Panc1 (cell line): ENCODE measurements at regions not wholly inside any gene's neighbourhood (a gene's known extent, or its start where the extent isn't known, plus 50 kb on each side); places are given as distances from the start of the nearest gene placed in this dataset.

Experiments used
- ATAC-seq: fragments of 200-7000 bp; cut with Tn5 transposase; 2 replicates; pipeline ENCODE4 v1.9.1; 2020; ENCODE audit warnings: mild to moderate bottlenecking, moderate library complexity
- BruUV-seq: library from RNA; stranded (reverse); fragments of 400-500 nt; replicated peaks from 2 replicates; lab custom pipeline; 2021; lab: Mats Ljungman, UMichigan
- CTCF ChIA-PET: fragments of 300-600 bp; sonication (Branson Sonifier 250); formaldehyde crosslinking; loops from one replicate; lab custom pipeline; 2022; ENCODE audit warnings: antibody characterized with exemption; lab: Charles Lee
- POLR2A ChIA-PET: fragments of 300-600 bp; sonication (Branson Sonifier 250); formaldehyde crosslinking; loops from one replicate; lab custom pipeline; 2022; ENCODE audit warnings: antibody characterized with exemption; lab: Charles Lee
- DNase-seq: peaks from one replicate; pipeline ENCODE4 v3.0.0-alpha.2; 2010; ENCODE audit warnings: low read depth, low spot score
- H3K27ac ChIP-seq: 2 replicates; pipeline ENCODE4 v1.5.1; 2011; ENCODE audit warnings: mild to moderate bottlenecking, low read length, inconsistent platforms
- H3K27me3 ChIP-seq: fragments of 200-500 bp; sonication (Bioruptor generic); 2 replicates; pipeline ENCODE4 v1.6.0; 2014; ENCODE audit warnings: low read length, inconsistent platforms; ENCODE audit not compliant: control insufficient read depth, insufficient read depth
- H3K36me3 ChIP-seq: fragments of 200-500 bp; sonication (Bioruptor generic); 2 replicates; pipeline ENCODE4 v1.5.1; 2014; ENCODE audit warnings: inconsistent platforms, mild to moderate bottlenecking, low read length, moderate library complexity; ENCODE audit not compliant: control insufficient read depth, insufficient read depth
- H3K4me1 ChIP-seq: 2 replicates; pipeline ENCODE4 v1.5.1; 2011; ENCODE audit warnings: inconsistent platforms, mild to moderate bottlenecking, low read length, moderate library complexity; ENCODE audit not compliant: control insufficient read depth, insufficient read depth
- H3K4me3 ChIP-seq, 2 experiments: 2 replicates each; pipeline ENCODE4 v1.5.1; 2011 to 2012; ENCODE audit warnings: low read depth in 2 of 2, low read length in 2 of 2, mild to moderate bottlenecking in 2 of 2, inconsistent platforms in 1 of 2, moderate library complexity in 1 of 2
- H3K9me3 ChIP-seq: fragments of 200-500 bp; sonication (Bioruptor generic); 2 replicates; pipeline ENCODE4 v1.5.1; 2014; ENCODE audit warnings: low read depth, mild to moderate bottlenecking, inconsistent platforms, low read length, moderate library complexity; ENCODE audit not compliant: control insufficient read depth, insufficient read depth
- POLR2AphosphoS5 ChIP-seq: IDR thresholded peaks from 2 replicates; pipeline ENCODE4 v1.6.1; 2012; ENCODE audit warnings: mild to moderate bottlenecking, low read depth, low read length, moderate library complexity
- SIN3A ChIP-seq: IDR thresholded peaks from 2 replicates; pipeline ENCODE4 v1.6.1; 2012; ENCODE audit warnings: low read depth, mild to moderate bottlenecking, low read length, moderate library complexity, borderline replicate concordance; ENCODE audit not compliant: insufficient read depth
- TCF7L2 ChIP-seq: IDR thresholded peaks from 2 replicates; pipeline ENCODE4 v1.6.1; 2011; ENCODE audit warnings: mild to moderate bottlenecking, low read depth, low read length, inconsistent platforms
- in situ Hi-C: cut with HindIII; loops from 2 replicates; pipeline ENCODE4 v1.10.0; 2016; ENCODE audit warnings: low sequenced_read_pairs, low pct_unique_long_range_greater_than_20kb
- intact Hi-C: fragments of 100-400 bp; cut with micrococcal nuclease; formaldehyde crosslinking; loops from one replicate; pipeline ENCODE4 v1.10.0; 2022; ENCODE audit not compliant: unreplicated experiment
- TF ChIP-seq, protein P1 (sequence below), 2 experiments: IDR thresholded peaks; 2 replicates each; pipeline ENCODE4 v1.6.1; 2011 to 2012; ENCODE audit warnings: low read depth in 2 of 2, control low read depth in 1 of 2, low read length in 1 of 2, mild to moderate bottlenecking in 1 of 2, moderate library complexity in 1 of 2; ENCODE audit not compliant: insufficient read depth in 1 of 2
- TF ChIP-seq, protein P2 (sequence below): fragments of 450-650 bp; IDR thresholded peaks from 2 replicates; pipeline ENCODE4 v1.5.1; 2017; ENCODE audit warnings: mild to moderate bottlenecking

GRCh38 chr4:152162331-152162697, 373.6 kb downstream of the FBXW7 start:
- POLR2A ChIA-PET, result interaction anchor here (0.6 kb wide), 1 partner anchor 196 kb away, joined by 13 read pairs; no protein-coding TSS in a partner anchor
- Histone ChIP-seq H3K27me3 (no peaks in the 10 kb centered on the region; the same call in 1 of the 2 replicates), H3K4me3 (no peak overlapping the region), H3K4me1 (no peaks in the 10 kb centered on the region), H3K9me3 (no peaks in the 10 kb centered on the region), H3K27ac (no peak overlapping the region), H3K36me3 (no peaks in the 10 kb centered on the region)
- in situ Hi-C loops (no loop called here), intact Hi-C loops (no loop called here)
- TF ChIP-seq, protein P1, sequence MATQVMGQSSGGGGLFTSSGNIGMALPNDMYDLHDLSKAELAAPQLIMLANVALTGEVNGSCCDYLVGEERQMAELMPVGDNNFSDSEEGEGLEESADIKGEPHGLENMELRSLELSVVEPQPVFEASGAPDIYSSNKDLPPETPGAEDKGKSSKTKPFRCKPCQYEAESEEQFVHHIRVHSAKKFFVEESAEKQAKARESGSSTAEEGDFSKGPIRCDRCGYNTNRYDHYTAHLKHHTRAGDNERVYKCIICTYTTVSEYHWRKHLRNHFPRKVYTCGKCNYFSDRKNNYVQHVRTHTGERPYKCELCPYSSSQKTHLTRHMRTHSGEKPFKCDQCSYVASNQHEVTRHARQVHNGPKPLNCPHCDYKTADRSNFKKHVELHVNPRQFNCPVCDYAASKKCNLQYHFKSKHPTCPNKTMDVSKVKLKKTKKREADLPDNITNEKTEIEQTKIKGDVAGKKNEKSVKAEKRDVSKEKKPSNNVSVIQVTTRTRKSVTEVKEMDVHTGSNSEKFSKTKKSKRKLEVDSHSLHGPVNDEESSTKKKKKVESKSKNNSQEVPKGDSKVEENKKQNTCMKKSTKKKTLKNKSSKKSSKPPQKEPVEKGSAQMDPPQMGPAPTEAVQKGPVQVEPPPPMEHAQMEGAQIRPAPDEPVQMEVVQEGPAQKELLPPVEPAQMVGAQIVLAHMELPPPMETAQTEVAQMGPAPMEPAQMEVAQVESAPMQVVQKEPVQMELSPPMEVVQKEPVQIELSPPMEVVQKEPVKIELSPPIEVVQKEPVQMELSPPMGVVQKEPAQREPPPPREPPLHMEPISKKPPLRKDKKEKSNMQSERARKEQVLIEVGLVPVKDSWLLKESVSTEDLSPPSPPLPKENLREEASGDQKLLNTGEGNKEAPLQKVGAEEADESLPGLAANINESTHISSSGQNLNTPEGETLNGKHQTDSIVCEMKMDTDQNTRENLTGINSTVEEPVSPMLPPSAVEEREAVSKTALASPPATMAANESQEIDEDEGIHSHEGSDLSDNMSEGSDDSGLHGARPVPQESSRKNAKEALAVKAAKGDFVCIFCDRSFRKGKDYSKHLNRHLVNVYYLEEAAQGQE (IDR thresholded peaks at IDR 0.05; ENCODE audit: insufficient read depth in 1 of 2, low read depth in 2 of 2, low read length in 1 of 2), result no peak
- CTCF ChIA-PET, result no interaction called here
- ATAC-seq (no peak), DNase-seq (no peak)
- no TSS peak for BruUV-seq

GRCh38 chr4:152161676-152162330, 374.1 kb downstream of the FBXW7 start:
- DNase-seq (no peak), ATAC-seq (no peak)
- H3K4me1 ChIP-seq, result no peaks in the 10 kb centered on the region
- CTCF ChIA-PET, result no interaction called here
- no peaks in the 10 kb centered on the region for H3K36me3 ChIP-seq
- H3K9me3 ChIP-seq, result no peaks in the 10 kb centered on the region
- intact Hi-C loops, result no loop called here
- no peaks in the 10 kb centered on the region; the same call in 1 of the 2 replicates for H3K27me3 ChIP-seq
- TF ChIP-seq, protein P1 (IDR thresholded peaks at IDR 0.05; ENCODE audit: insufficient read depth in 1 of 2, low read depth in 2 of 2, low read length in 1 of 2), result no peak
- TF ChIP-seq, protein P2, sequence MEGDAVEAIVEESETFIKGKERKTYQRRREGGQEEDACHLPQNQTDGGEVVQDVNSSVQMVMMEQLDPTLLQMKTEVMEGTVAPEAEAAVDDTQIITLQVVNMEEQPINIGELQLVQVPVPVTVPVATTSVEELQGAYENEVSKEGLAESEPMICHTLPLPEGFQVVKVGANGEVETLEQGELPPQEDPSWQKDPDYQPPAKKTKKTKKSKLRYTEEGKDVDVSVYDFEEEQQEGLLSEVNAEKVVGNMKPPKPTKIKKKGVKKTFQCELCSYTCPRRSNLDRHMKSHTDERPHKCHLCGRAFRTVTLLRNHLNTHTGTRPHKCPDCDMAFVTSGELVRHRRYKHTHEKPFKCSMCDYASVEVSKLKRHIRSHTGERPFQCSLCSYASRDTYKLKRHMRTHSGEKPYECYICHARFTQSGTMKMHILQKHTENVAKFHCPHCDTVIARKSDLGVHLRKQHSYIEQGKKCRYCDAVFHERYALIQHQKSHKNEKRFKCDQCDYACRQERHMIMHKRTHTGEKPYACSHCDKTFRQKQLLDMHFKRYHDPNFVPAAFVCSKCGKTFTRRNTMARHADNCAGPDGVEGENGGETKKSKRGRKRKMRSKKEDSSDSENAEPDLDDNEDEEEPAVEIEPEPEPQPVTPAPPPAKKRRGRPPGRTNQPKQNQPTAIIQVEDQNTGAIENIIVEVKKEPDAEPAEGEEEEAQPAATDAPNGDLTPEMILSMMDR, result no peak
- no peak for TF ChIP-seq SIN3A
- TF ChIP-seq TCF7L2, result no peak
- no peak for TF ChIP-seq POLR2AphosphoS5
- H3K27ac ChIP-seq, result no peak overlapping the region
- POLR2A ChIA-PET, result no interaction called here
- BruUV-seq, result no TSS peak
- no peak overlapping the region for H3K4me3 ChIP-seq
- in situ Hi-C loops, result no loop called here
